Left lung (tissue), 4 donors: ENCODE measurements at regions not wholly inside any gene's neighbourhood (a gene's known extent, or its start where the extent isn't known, plus 50 kb on each side); places are given as distances from the start of the nearest gene placed in this dataset.

Experiments
- ATAC-seq: fragments of 200-7000 bp; cut with Tn5 transposase; one replicate; pipeline ENCODE4 v1.9.1; 2020; ENCODE audit warnings: moderate library complexity
- DNase-seq, 4 donors: peaks; one replicate each; pipeline ENCODE4 v3.0.0-alpha.2; 2013 to 2020
- H3K27ac ChIP-seq, 2 donors: fragments of 200-600 bp; sonication (generic) in 1 of 2; one replicate each; pipeline versions ENCODE4 v1.5.0 to v1.8.0; 2020 to 2021
- H3K27me3 ChIP-seq, 2 donors: fragments of 200-600 bp; sonication (generic) in 1 of 2; one replicate each; pipeline versions ENCODE4 v1.5.0 to v1.8.0; 2020 to 2021
- H3K36me3 ChIP-seq, 2 donors: fragments of 200-600 bp; sonication (generic) in 1 of 2; one replicate each; pipeline versions ENCODE4 v1.5.0 to v1.8.0; 2020 to 2021
- H3K4me1 ChIP-seq, 2 donors: fragments of 200-600 bp; one replicate each; pipeline ENCODE4 v1.8.0; 2021
- H3K4me3 ChIP-seq, 2 donors: fragments of 200-600 bp; sonication (generic) in 1 of 2; one replicate each; pipeline versions ENCODE4 v1.5.0 to v1.8.0; 2020 to 2021; ENCODE audit warnings: mild to moderate bottlenecking in 1 of 2
- H3K9me3 ChIP-seq, 2 donors: fragments of 200-600 bp; sonication (generic) in 1 of 2; one replicate each; pipeline versions ENCODE4 v1.5.0 to v1.8.0; 2020 to 2021
- CTCF ChIP-seq, 2 donors: fragments of 200-600 bp; sonication (generic) in 1 of 2; IDR thresholded peaks; one replicate each; pipeline versions ENCODE4 v1.5.0 to v1.8.0; 2021; ENCODE audit warnings: antibody characterized with exemption in 2 of 2
- intact Hi-C, 2 donors: fragments of 100-400 bp; cut with DNase I; formaldehyde crosslinking; loops; one replicate each; pipeline versions ENCODE4 v1.11.2 to v1.14.2; 2022
- donor health status: DM: no; HTN: yes; CAD: no.
- donor health status: DM: no; HTN: no; CAD: no.

GRCh38 chr11:92822410-92822809, 147.0 kb upstream of the MTNR1B start:
- intact Hi-C loops = no loop called here
- Histone ChIP-seq H3K27me3 (no peaks in the 10 kb centered on the region), H3K4me3 (no peak overlapping the region), H3K36me3 (no peaks in the 10 kb centered on the region), H3K4me1 (no peaks in the 10 kb centered on the region), H3K27ac (no peak overlapping the region), H3K9me3 (peaks cover 0 to 4% of the 10 kb centered on the region in 2 donors)
- no peak for DNase-seq
- no peak for TF ChIP-seq CTCF (IDR thresholded peaks at IDR 0.05)
- ATAC-seq = no peak

- Histone ChIP-seq H3K36me3 (no peaks in the 10 kb centered on the region), H3K4me3 (no peak overlapping the region), H3K4me1 (no peaks in the 10 kb centered on the region), H3K27me3 (no peaks in the 10 kb centered on the region), H3K9me3 (no peaks in the 10 kb centered on the region), H3K27ac (no peak overlapping the region)
- TF ChIP-seq CTCF (IDR thresholded peaks at IDR 0.05) = no peak
- ATAC-seq = peak; percentile 74
- peak in 1 of 4 donors; percentile 13 for DNase-seq
- intact Hi-C loops = no loop called here
These were observed 143.3 kb upstream of the MTNR1B start for GRCh38 chr11:92826136-92826535.

GRCh38 chr11:92826603-92827002, 142.8 kb upstream of the MTNR1B start:
- H3K36me3 ChIP-seq = no peaks in the 10 kb centered on the region
- no peak for ATAC-seq

GRCh38 chr11:92827132-92827531, 142.3 kb upstream of the MTNR1B start:
- H3K9me3 ChIP-seq = no peaks in the 10 kb centered on the region
- no peak overlapping the region for H3K27ac ChIP-seq
- intact Hi-C loops = no loop called here
- ATAC-seq (peak; percentile 60), DNase-seq (peak in 1 of 4 donors; percentile 13)
- H3K36me3 ChIP-seq = no peaks in the 10 kb centered on the region
- H3K4me3 ChIP-seq = no peak overlapping the region
- H3K4me1 ChIP-seq = no peaks in the 10 kb centered on the region
- H3K27me3 ChIP-seq = no peaks in the 10 kb centered on the region
- no peak for TF ChIP-seq CTCF (IDR thresholded peaks at IDR 0.05)

More at GRCh38 chr11:92826603-92827002, 142.8 kb upstream of the MTNR1B start:
- DNase-seq = no peak
- Histone ChIP-seq H3K4me1 (no peaks in the 10 kb centered on the region), H3K27me3 (no peaks in the 10 kb centered on the region), H3K27ac (no peak overlapping the region), H3K9me3 (no peaks in the 10 kb centered on the region), H3K4me3 (no peak overlapping the region)
- intact Hi-C loops = no loop called here
- no peak for TF ChIP-seq CTCF (IDR thresholded peaks at IDR 0.05)

GRCh38 chr11:92828556-92828955, 140.9 kb upstream of the MTNR1B start:
- Histone ChIP-seq H3K4me1 (no peaks in the 10 kb centered on the region), H3K9me3 (no peaks in the 10 kb centered on the region), H3K27me3 (no peaks in the 10 kb centered on the region), H3K4me3 (no peak overlapping the region), H3K27ac (no peak overlapping the region), H3K36me3 (no peaks in the 10 kb centered on the region)
- intact Hi-C loops = no loop called here
- DNase-seq = no peak
- TF ChIP-seq CTCF (IDR thresholded peaks at IDR 0.05) = no peak
- ATAC-seq = no peak
